ENCODE measurements at regions not wholly inside any gene's neighbourhood (a gene's known extent, or its start where the extent isn't known, plus 50 kb on each side); places are given as distances from the start of the nearest gene placed in this dataset.

DNA sequence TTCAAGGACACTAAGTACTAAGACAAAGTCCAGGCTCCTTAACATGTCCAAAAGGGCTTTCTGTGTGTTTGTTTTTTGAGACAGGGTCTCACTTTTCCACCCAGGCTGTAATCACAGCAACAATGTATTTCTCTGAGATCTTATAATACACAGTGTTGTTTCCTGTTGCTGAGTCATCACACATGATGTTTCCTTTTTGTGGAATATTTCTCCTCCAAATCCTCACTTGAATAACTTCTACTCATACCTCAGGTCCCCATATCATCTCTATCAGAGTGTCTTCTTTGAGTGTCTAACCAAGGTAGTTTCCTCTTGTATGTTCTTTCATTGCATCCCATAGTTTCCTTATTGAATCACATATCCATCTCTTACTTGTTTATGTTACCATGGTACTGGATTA lies 632.0 kb upstream of the PIK3C3 start:
- Mint-ChIP-seq H3K9me3 (peaks cover 17% of the 10 kb centered on the region), H3K4me1 (ENCODE audit: low read depth) (no peaks in the 10 kb centered on the region), H3K27ac (no peak overlapping the region), H3K27me3 (ENCODE audit: low read depth) (no peaks in the 10 kb centered on the region), H3K4me3 (no peak overlapping the region), H3K36me3 (ENCODE audit: low read depth) (no peaks in the 10 kb centered on the region)

GRCh38 chr18:41320100-41320499 lies 634.9 kb upstream of the PIK3C3 start:
- Mint-ChIP-seq H3K36me3 (ENCODE audit: low read depth) (no peaks in the 10 kb centered on the region), H3K4me1 (ENCODE audit: low read depth) (no peaks in the 10 kb centered on the region), H3K27ac (no peak overlapping the region), H3K27me3 (ENCODE audit: low read depth) (no peaks in the 10 kb centered on the region), H3K4me3 (no peak overlapping the region), H3K9me3 (peaks cover 13% of the 10 kb centered on the region)

DNA sequence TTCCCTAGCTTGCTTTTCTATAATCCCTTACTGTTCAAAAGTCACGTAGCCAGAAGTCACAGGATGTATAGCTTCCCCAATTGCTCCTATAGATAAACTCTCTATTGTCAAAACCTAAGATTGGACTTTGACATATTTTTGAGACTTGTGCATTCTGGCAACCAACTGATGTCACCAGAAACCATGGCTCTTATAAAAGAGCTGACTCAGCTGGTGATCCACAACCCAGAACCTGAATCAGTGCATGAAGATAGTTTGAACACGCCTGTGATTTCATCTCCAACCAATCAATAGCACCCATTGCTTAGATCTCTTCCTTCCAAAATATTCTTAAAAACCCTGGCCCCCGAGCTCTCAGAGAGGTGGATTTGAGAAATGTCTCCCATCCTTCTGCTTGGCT lies 639.9 kb upstream of the PIK3C3 start:
- no peak overlapping the region for H3K4me3 Mint-ChIP-seq
- no peaks in the 10 kb centered on the region for H3K4me1 Mint-ChIP-seq (ENCODE audit: low read depth)
- no peaks in the 10 kb centered on the region for H3K27me3 Mint-ChIP-seq (ENCODE audit: low read depth)
- peaks cover 8% of the 10 kb centered on the region for H3K9me3 Mint-ChIP-seq
- H3K27ac Mint-ChIP-seq = no peak overlapping the region
- no peaks in the 10 kb centered on the region for H3K36me3 Mint-ChIP-seq (ENCODE audit: low read depth)

GRCh38 chr18:41311571-41312547 lies 643.2 kb upstream of the PIK3C3 start:
- H3K9me3 Mint-ChIP-seq = peaks cover 4% of the 10 kb centered on the region
- H3K4me3 Mint-ChIP-seq = no peak overlapping the region
- H3K36me3 Mint-ChIP-seq (ENCODE audit: low read depth) = no peaks in the 10 kb centered on the region
- no peaks in the 10 kb centered on the region for H3K4me1 Mint-ChIP-seq (ENCODE audit: low read depth)
- no peak overlapping the region for H3K27ac Mint-ChIP-seq
- no peaks in the 10 kb centered on the region for H3K27me3 Mint-ChIP-seq (ENCODE audit: low read depth)

- Mint-ChIP-seq H3K4me3 (no peak overlapping the region), H3K27me3 (ENCODE audit: low read depth) (no peaks in the 10 kb centered on the region), H3K27ac (no peak overlapping the region), H3K9me3 (peaks cover 12% of the 10 kb centered on the region), H3K4me1 (ENCODE audit: low read depth) (no peaks in the 10 kb centered on the region), H3K36me3 (ENCODE audit: low read depth) (no peaks in the 10 kb centered on the region)
Observed at GRCh38 chr18:41297740-41298139, 657.3 kb upstream of the PIK3C3 start.

GRCh38 chr18:41269294-41269693 lies 685.7 kb upstream of the PIK3C3 start:
- H3K27ac Mint-ChIP-seq = no peak overlapping the region
- no peak overlapping the region for H3K4me3 Mint-ChIP-seq
- peaks cover 8% of the 10 kb centered on the region for H3K9me3 Mint-ChIP-seq
- H3K27me3 Mint-ChIP-seq (ENCODE audit: low read depth) = no peaks in the 10 kb centered on the region
- H3K36me3 Mint-ChIP-seq (ENCODE audit: low read depth) = no peaks in the 10 kb centered on the region
- H3K4me1 Mint-ChIP-seq (ENCODE audit: low read depth) = no peaks in the 10 kb centered on the region

GRCh38 chr18:41268271-41268670 lies 686.8 kb upstream of the PIK3C3 start:
- no peak overlapping the region for H3K4me3 Mint-ChIP-seq
- H3K27ac Mint-ChIP-seq = no peak overlapping the region
- no peaks in the 10 kb centered on the region for H3K36me3 Mint-ChIP-seq (ENCODE audit: low read depth)
- H3K9me3 Mint-ChIP-seq = no peaks in the 10 kb centered on the region
- H3K4me1 Mint-ChIP-seq (ENCODE audit: low read depth) = no peaks in the 10 kb centered on the region
- H3K27me3 Mint-ChIP-seq (ENCODE audit: low read depth) = no peaks in the 10 kb centered on the region

DNA sequence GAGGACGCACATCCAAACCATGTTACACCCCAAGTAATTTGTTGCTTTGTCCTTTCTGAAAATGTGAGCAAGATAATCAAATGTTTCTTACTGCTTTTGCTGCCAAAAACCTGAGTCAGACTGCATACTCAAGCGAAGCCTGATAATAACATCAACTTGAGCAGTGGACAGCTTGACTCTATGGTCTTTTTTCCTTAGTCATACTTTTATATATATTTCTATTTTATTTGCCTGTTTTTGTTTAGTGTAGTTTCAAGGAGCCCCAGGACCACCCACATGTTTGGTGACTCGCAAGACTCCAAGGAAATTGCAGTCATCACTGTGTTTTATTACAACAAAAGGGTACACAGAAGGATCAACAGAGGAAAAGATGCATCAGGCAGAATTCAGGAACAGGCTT lies 688.4 kb upstream of the PIK3C3 start:
- H3K27ac Mint-ChIP-seq = no peak overlapping the region
- H3K36me3 Mint-ChIP-seq (ENCODE audit: low read depth) = no peaks in the 10 kb centered on the region
- H3K27me3 Mint-ChIP-seq (ENCODE audit: low read depth) = no peaks in the 10 kb centered on the region
- no peak overlapping the region for H3K4me3 Mint-ChIP-seq
- peaks cover 8% of the 10 kb centered on the region for H3K9me3 Mint-ChIP-seq
- no peaks in the 10 kb centered on the region for H3K4me1 Mint-ChIP-seq (ENCODE audit: low read depth)

- Mint-ChIP-seq H3K27ac (no peak overlapping the region), H3K27me3 (ENCODE audit: low read depth) (no peaks in the 10 kb centered on the region), H3K4me3 (no peak overlapping the region), H3K4me1 (ENCODE audit: low read depth) (no peaks in the 10 kb centered on the region), H3K9me3 (peaks cover 8% of the 10 kb centered on the region), H3K36me3 (ENCODE audit: low read depth) (no peaks in the 10 kb centered on the region)
Observed at GRCh38 chr18:41266204-41266603, 688.8 kb upstream of the PIK3C3 start.

DNA sequence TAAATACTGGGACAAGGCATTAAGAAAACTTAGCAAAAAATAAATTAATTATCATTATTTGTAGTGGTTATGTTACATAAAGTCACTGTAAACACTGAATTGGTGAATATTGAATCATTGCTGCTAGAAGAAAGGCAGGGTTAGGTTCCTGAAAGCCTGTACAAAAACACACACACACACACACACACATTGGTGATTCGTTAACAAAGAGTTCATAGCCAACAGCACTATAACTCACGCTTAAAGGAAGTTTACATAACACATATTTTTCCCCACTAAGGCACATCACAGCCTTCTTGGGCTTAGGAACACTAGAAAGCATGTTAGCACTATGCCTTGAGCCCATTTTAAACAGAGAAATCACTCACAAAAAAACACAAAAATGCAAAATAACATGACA lies 690.0 kb upstream of the PIK3C3 start:
- no peaks in the 10 kb centered on the region for H3K27me3 Mint-ChIP-seq (ENCODE audit: low read depth)
- H3K36me3 Mint-ChIP-seq (ENCODE audit: low read depth) = no peaks in the 10 kb centered on the region
- H3K4me1 Mint-ChIP-seq (ENCODE audit: low read depth) = no peaks in the 10 kb centered on the region

GRCh38 chr18:41263956-41264355 lies 691.1 kb upstream of the PIK3C3 start:
- H3K9me3 Mint-ChIP-seq = peaks cover 8% of the 10 kb centered on the region
- H3K4me1 Mint-ChIP-seq (ENCODE audit: low read depth) = no peaks in the 10 kb centered on the region

More for the DNA sequence above, 690.0 kb upstream of the PIK3C3 start:
- Mint-ChIP-seq H3K4me3 (no peak overlapping the region), H3K9me3 (peaks cover 8% of the 10 kb centered on the region), H3K27ac (no peak overlapping the region)

GRCh38 chr18:41262688-41263087 lies 692.3 kb upstream of the PIK3C3 start:
- Mint-ChIP-seq H3K4me1 (ENCODE audit: low read depth) (no peaks in the 10 kb centered on the region), H3K27ac (no peak overlapping the region), H3K36me3 (ENCODE audit: low read depth) (no peaks in the 10 kb centered on the region), H3K9me3 (peaks cover 8% of the 10 kb centered on the region), H3K27me3 (ENCODE audit: low read depth) (no peaks in the 10 kb centered on the region), H3K4me3 (no peak overlapping the region)

More at GRCh38 chr18:41263956-41264355, 691.1 kb upstream of the PIK3C3 start:
- Mint-ChIP-seq H3K4me3 (no peak overlapping the region), H3K27ac (no peak overlapping the region), H3K27me3 (ENCODE audit: low read depth) (no peaks in the 10 kb centered on the region), H3K36me3 (ENCODE audit: low read depth) (no peaks in the 10 kb centered on the region)

DNA sequence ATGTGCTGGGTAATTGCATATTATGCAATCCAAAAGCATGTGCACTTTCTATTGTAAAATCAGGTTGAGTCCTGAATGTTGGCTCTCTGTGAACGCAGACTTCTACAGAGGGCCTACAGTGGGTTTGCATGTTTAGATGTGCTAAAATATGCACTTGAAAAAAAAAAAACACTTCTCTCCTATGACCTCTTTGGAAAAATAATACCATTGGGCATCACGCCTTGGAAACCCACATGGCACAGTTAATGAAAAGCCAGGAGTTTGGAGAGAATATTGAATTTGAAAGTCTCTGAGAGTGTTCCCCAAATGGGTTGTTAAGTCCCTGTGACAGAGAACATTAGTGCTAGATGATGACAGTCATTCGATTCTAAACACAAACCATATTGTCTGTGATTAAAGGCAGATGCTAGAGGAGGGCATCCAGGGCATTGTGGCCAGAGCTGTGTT lies 710.4 kb upstream of the PIK3C3 start:
- no peaks in the 10 kb centered on the region for H3K4me1 Mint-ChIP-seq (ENCODE audit: low read depth)
- H3K36me3 Mint-ChIP-seq (ENCODE audit: low read depth) = no peaks in the 10 kb centered on the region
- H3K27ac Mint-ChIP-seq = no peak overlapping the region
- no peaks in the 10 kb centered on the region for H3K27me3 Mint-ChIP-seq (ENCODE audit: low read depth)
- no peak overlapping the region for H3K4me3 Mint-ChIP-seq
- H3K9me3 Mint-ChIP-seq = peaks cover 7% of the 10 kb centered on the region

- Mint-ChIP-seq H3K36me3 (ENCODE audit: low read depth) (no peaks in the 10 kb centered on the region), H3K4me3 (no peak overlapping the region), H3K27ac (no peak overlapping the region), H3K9me3 (peaks cover 3% of the 10 kb centered on the region), H3K27me3 (ENCODE audit: low read depth) (no peaks in the 10 kb centered on the region), H3K4me1 (ENCODE audit: low read depth) (no peaks in the 10 kb centered on the region)
Observed at GRCh38 chr18:41237317-41237716, 717.7 kb upstream of the PIK3C3 start.

GRCh38 chr18:41231681-41232080 lies 723.4 kb upstream of the PIK3C3 start:
- Mint-ChIP-seq H3K36me3 (ENCODE audit: low read depth) (no peaks in the 10 kb centered on the region), H3K27me3 (ENCODE audit: low read depth) (no peaks in the 10 kb centered on the region), H3K9me3 (no peaks in the 10 kb centered on the region), H3K27ac (no peak overlapping the region), H3K4me3 (no peak overlapping the region), H3K4me1 (ENCODE audit: low read depth) (no peaks in the 10 kb centered on the region)

Measured in T-helper 1 cell treated with Interleukin-12 subunit alpha and Interleukin-12 subunit beta and Interleukin-4 antibody, amounts not matched to agents 30 μg/mL and 1 μg/mL, for 36 hours (primary cell).